ENCODE measurements at regions not wholly inside any gene's neighbourhood (a gene's known extent, or its start where the extent isn't known, plus 50 kb on each side); places are given as distances from the start of the nearest gene placed in this dataset.

DNA sequence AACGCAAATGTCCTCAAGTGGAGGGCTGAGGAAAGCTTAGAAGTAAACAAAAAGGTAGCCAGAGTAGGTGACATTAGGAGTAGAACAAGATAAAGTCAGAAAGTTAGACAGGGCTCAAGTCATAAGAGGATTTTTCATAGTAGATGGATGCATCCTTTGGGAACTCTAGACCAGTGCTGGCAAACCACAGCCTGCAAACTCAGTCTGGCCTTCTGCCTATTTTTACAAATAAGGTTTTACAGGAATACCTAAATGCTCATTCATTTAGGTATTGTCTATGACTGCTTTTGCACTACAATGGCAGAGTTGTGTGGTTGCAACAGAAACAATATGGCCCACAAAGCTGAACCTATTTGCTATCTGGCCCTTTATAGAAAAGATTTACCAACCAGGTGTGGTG is 116.0 kb upstream of the HMHB1 start (continued):
- no peak for TF ChIP-seq HSF4 (CRISPR knock-in tag; IDR thresholded peaks at IDR 0.05; ENCODE audit: borderline replicate concordance)
- TF ChIP-seq ETS2 (tag; IDR thresholded peaks at IDR 0.05; ENCODE audit: borderline replicate concordance, poor library complexity, severe bottlenecking): no peak
- no peak for TF ChIP-seq ATF7 (IDR thresholded peaks at IDR 0.05)
- TF ChIP-seq HMG20B (CRISPR knock-in tag; IDR thresholded peaks at IDR 0.05): no peak

- H4K20me1 ChIP-seq (replicated peaks; ENCODE audit: control insufficient read depth, insufficient read depth, low read length): no peaks in the 10 kb centered on the region
- DNase-seq (ENCODE audit: extremely low read depth in 1 of 4, low spot score in 3 of 4) (no peak), FAIRE-seq (no peak), ATAC-seq (no peak)
- TF ChIP-seq ZNF584 (CRISPR knock-in tag; IDR thresholded peaks at IDR 0.05; ENCODE audit: low read depth) (no peak), HBP1 (CRISPR knock-in tag; IDR thresholded peaks at IDR 0.05) (no peak), HDAC3 (IDR thresholded peaks at IDR 0.05; ENCODE audit: borderline replicate concordance, partially characterized antibody) (no peak)
- TF ChIP-seq, protein P1, sequence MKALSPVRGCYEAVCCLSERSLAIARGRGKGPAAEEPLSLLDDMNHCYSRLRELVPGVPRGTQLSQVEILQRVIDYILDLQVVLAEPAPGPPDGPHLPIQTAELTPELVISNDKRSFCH (CRISPR knock-in tag; IDR thresholded peaks at IDR 0.05): no peak
- TF ChIP-seq, protein P1 (tag; IDR thresholded peaks at IDR 0.05): no peak
- WGBS (ENCODE audit: insufficient coverage, low coverage, missing lambda C conversion rate): 7% methylated on average over 7 of the region's 7 CpGs
- H3K9ac ChIP-seq (ENCODE audit: insufficient read depth in 1 of 2, low read depth in 2 of 2, low read length in 2 of 2): no peak overlapping the region
- H3K9me1 ChIP-seq (ENCODE audit: control insufficient read depth, insufficient read depth, low read length): no peaks in the 10 kb centered on the region
- no peaks in the 10 kb centered on the region for H3K79me2 ChIP-seq (ENCODE audit: control insufficient read depth, insufficient read depth, low read length)
- ChIA-PET CTCF (ENCODE audit: low intra/inter-chr PET ratio) (no interaction called here), POLR2A (no interaction called here)
- H3K9me3 ChIP-seq (replicated peaks; ENCODE audit: control insufficient read depth, insufficient read depth, low read depth, low read length): no peaks in the 10 kb centered on the region
- no peaks in the 10 kb centered on the region for H3K36me3 ChIP-seq (ENCODE audit: control insufficient read depth, insufficient read depth, low read length)
- H3K27ac ChIP-seq (ENCODE audit: extremely low read depth, low read depth, low read length): no peak overlapping the region
- no peaks in the 10 kb centered on the region for H3K27me3 ChIP-seq (ENCODE audit: control insufficient read depth in 2 of 2, insufficient read depth in 2 of 2, low read length in 2 of 2)
- BruUV-seq (replicated peaks): no TSS peak
- in situ Hi-C loops (cut with MboI): no loop called here
- no peak overlapping the region for H3K4me3 ChIP-seq
- H2AFZ ChIP-seq (ENCODE audit: low read depth, low read length): no peak overlapping the region
- intact Hi-C loops (cut with micrococcal nuclease): no loop called here
- no peaks in the 10 kb centered on the region; a peak in 1 of 5 replicates for H3K4me1 ChIP-seq (replicated peaks in 1 of 2; ENCODE audit: control insufficient read depth in 2 of 2, insufficient read depth in 2 of 2, low read length in 2 of 2)
- no peak overlapping the region for H3K4me2 ChIP-seq (ENCODE audit: insufficient read depth, low read length)
These were observed 116.6 kb upstream of the HMHB1 start for GRCh38 chr5:143695244-143695864.

All from K562 (cell line).